HPDE6-E6E7 (cell line): ENCODE measurements at regions not wholly inside any gene's neighbourhood (a gene's known extent, or its start where the extent isn't known, plus 50 kb on each side); places are given as distances from the start of the nearest gene placed in this dataset.

Experiments used
- DNase-seq: peaks from one replicate; pipeline ENCODE4 v3.0.0; 2011; ENCODE audit warnings: missing footprints; ENCODE audit errors: extremely low spot score

- no peak for DNase-seq
Observed at GRCh38 chr1:14100919-14101318, 400.9 kb downstream of the PRDM2 start.

GRCh38 chr1:14102180-14102579, 402.2 kb downstream of the PRDM2 start:
- DNase-seq = no peak

GRCh38 chr1:14103878-14104430, 404.0 kb downstream of the PRDM2 start:
- DNase-seq = no peak

GRCh38 chr1:14106126-14106525, 406.1 kb downstream of the PRDM2 start:
- no peak for DNase-seq

GRCh38 chr1:14106679-14107313, 406.8 kb downstream of the PRDM2 start:
- no peak for DNase-seq

GRCh38 chr1:14108356-14109275, 408.6 kb downstream of the PRDM2 start:
- DNase-seq = no peak

- no peak for DNase-seq
Observed at GRCh38 chr1:14109276-14109635, 409.3 kb downstream of the PRDM2 start.

- no peak for DNase-seq
Observed at GRCh38 chr1:14110040-14110439, 410.1 kb downstream of the PRDM2 start.

GRCh38 chr1:14111121-14111520, 411.1 kb downstream of the PRDM2 start:
- no peak for DNase-seq

- DNase-seq = no peak
Observed at GRCh38 chr1:14112613-14113012, 412.6 kb downstream of the PRDM2 start.

GRCh38 chr1:14113271-14113670, 413.3 kb downstream of the PRDM2 start:
- no peak for DNase-seq

GRCh38 chr1:14113841-14114567, 414.0 kb downstream of the PRDM2 start:
- DNase-seq = no peak

- DNase-seq = no peak
Observed at GRCh38 chr1:14115976-14116375, 416.0 kb downstream of the PRDM2 start.

GRCh38 chr1:14117700-14118099, 417.7 kb downstream of the PRDM2 start:
- no peak for DNase-seq

- no peak for DNase-seq
Observed at GRCh38 chr1:14118691-14119485, 418.9 kb downstream of the PRDM2 start.

GRCh38 chr1:14120895-14121294, 420.9 kb downstream of the PRDM2 start:
- DNase-seq = no peak

GRCh38 chr1:14128096-14128495, 428.1 kb downstream of the PRDM2 start:
- DNase-seq = no peak

GRCh38 chr1:14129009-14129408, 429.0 kb downstream of the PRDM2 start:
- DNase-seq = no peak

GRCh38 chr1:14135070-14135469, 435.1 kb downstream of the PRDM2 start:
- no peak for DNase-seq

GRCh38 chr1:14136152-14136763, 436.3 kb downstream of the PRDM2 start:
- DNase-seq = no peak

GRCh38 chr1:14136881-14137280, 436.9 kb downstream of the PRDM2 start:
- DNase-seq = no peak
